GM19397 (cell line): ENCODE measurements at regions not wholly inside any gene's neighbourhood (a gene's known extent, or its start where the extent isn't known, plus 50 kb on each side); places are given as distances from the start of the nearest gene placed in this dataset.
"Not testable (repeated sequence)": the region's sequence is repeated elsewhere in the genome, so short reads cannot be mapped to it uniquely, and the experiment has no call there.

Experiments used
- ATAC-seq: cut with Tn5 transposase; IDR thresholded peaks from one replicate; pipeline ENCODE4 v1.9.1; 2021; ENCODE audit warnings: mild to moderate bottlenecking, moderate library complexity; ENCODE audit not compliant: unreplicated experiment

DNA sequence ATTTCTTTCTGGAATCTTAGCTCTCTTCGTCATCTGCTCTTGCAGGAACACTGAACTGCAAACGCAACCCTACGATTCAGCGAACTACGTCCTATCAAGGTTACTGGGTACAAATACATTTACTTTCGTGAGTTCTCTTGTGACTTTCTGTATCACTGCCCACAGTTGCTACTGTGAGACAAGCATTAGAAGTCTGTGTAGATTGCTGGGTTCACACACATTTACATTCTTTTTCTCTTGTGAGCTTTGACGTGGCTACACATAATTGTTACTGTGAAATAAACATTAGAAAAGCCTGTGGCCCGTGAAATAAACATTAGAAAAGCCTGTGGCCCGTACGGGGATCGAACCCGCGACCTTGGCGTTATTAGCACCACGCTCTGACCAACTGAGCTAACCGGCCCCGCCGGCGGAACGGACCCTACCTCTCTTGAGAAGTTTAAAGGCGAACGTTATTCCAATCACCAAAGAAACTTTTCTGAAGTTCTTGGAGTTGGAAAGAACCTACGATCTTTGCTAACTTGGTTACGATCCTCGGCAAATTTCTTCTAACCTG, 61.2 kb upstream of the ZNF322 start:
- ATAC-seq: not testable (repeated sequence)

DNA sequence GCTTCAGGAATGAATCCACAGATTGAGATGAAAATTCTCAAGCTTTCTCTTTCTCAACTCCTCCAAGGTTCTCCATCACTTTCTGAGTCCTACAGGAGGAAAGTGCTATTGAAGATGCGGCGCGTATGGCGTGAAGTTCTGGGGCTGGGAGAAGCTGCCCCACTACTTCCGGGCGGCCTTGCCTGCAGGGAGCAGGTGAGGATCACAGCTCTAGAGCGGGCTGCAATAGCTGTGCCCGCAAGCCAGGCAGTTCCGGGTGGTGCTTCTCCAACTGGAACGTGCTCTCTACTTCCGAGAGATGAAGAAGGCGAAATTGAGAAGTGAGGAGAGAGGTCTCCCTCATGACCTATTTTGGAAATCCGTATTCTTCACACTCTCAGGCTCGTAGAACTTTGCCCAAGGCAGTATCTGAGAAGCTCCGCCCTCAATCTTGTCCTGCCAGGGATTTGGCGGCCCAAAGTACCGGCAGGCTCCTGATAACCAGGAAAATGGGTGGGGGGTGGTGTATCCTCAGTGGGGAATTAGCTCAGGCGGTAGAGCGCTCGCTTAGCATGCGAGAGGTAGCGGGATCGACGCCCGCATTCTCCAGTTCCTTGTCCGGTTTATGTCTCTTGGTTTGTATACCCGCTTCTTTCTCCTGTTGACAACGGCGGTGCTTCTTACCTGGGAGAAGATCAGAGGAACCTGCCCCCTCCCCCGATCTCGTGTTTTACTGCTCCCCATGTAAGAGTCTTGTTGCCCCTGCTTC, 70.6 kb upstream of the ZNF322 start:
- not testable (repeated sequence) for ATAC-seq

DNA sequence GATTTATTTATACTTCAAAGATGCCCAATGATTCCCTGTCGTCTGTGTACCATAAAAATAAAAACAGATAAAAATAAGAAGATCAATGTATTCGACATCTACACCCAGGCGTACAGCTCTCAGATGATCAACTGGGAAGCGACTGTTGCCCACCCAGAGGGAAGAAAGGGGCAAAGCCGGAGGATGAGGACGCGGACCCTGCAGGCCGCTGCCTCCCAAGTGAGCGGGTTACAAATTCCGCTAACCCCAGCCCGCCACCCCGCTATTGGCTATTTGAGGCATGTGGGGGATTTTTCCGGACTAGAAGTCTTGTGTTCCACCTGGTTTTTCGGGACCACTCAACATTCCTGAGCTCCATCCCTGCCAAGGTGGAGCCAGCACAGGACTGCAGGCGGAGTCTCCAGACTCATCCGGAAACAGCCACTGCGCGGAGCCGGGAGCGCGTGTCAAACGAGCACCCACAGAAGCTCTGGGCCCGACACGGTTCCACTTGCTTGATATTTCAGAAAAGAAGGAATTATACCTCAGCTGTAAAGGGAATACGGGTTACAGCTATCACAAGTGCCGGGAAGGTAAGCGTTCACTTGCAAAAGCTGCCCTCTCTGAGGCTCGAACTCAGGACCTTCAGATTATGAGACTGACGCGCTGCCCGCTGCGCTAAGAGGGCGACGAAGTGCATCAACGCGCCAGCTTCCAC, 75.4 kb upstream of the ZNF322 start:
- not testable (repeated sequence) for ATAC-seq

DNA sequence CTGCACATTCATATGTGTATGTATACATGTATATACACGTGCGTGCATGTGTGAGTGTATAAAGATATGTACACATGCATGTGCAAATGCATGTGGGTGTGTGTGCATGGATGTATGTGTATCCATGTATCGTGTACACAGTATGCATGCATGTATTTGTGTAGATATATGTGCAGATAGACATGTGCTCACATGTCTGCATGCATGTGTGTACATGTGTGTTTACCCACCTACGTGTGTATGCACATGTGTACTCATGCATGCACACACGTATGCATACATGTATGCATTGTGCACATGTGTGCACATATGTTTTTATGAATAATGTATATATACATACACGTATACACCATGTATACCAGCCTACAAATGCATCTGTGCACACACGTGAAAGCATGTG, 80.3 kb upstream of the ZNF322 start:
- ATAC-seq: no peak

DNA sequence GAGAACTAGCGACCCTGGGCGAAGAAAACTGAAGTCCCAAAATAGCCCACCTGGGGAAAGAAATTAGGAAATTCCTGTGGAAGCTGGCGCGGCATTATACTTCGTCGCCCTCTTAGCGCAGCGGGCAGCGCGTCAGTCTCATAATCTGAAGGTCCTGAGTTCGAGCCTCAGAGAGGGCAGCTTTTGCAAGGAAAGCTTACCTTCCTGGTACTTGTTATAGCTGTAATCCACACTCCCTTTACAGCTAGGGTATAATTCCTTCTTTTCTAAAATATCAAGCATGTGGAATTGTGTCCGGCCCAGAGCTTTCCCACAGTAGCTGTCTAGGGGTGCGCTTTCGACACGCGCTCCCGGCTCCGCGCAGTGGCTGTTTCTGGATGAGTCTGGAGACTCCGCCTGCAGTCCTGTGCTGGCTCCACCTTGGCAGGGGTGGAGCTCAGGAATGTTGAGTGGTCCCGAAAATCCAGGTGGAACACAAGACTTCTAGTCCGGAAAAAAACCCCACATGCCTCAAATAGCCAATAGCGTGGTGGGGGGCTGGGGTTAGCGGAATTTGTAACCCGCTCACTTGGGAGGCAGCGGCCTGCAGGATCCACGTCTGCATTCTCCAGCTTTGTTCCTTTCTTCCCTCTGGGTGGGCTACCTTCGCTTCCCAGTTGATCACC, 83.7 kb upstream of the ZNF322 start:
- ATAC-seq: no peak

GRCh38 chr6:26743941-26744699, 84.6 kb upstream of the ZNF322 start:
- no peak for ATAC-seq

DNA sequence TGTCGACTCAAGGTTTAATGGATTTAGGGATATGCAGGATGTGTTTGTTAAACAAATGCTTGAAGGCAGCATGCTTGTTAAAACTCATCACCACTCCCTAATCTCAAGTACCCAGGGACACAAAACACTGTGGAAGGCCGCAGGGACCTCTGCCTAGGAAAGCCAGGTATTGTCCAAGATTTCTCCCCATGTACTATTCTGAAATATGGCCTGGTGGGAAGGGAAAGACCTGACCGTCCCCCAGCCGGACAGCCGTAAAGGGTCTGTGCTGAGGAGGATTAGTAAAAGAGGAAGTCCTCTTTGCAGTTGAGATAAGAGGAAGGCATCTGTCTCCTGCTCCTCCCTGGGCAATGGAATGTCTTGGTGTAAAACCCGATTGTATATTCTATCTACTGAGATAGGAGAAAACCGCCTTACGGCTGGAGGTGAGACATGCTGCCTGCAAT, 85.3 kb upstream of the ZNF322 start:
- not testable (repeated sequence) for ATAC-seq

DNA sequence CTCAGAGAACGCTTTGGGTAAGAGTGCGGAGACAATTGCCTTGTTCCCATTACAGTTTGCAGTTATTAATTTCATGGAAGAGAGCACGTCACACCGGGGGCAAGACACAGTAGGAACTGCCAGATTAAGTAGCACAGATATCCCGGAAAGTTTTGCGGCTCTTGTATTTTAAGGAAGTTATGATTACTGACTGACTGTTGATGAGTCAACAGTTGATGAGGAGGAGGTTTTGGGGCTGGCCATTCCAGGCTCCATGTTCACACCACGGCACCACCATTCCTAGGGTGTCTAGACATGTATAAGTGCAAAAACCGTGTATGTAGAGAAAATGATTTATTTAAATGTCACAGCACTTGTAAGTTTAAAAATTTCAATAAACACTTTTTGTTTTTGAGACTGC, 86.4 kb upstream of the ZNF322 start:
- ATAC-seq: not testable (repeated sequence)

DNA sequence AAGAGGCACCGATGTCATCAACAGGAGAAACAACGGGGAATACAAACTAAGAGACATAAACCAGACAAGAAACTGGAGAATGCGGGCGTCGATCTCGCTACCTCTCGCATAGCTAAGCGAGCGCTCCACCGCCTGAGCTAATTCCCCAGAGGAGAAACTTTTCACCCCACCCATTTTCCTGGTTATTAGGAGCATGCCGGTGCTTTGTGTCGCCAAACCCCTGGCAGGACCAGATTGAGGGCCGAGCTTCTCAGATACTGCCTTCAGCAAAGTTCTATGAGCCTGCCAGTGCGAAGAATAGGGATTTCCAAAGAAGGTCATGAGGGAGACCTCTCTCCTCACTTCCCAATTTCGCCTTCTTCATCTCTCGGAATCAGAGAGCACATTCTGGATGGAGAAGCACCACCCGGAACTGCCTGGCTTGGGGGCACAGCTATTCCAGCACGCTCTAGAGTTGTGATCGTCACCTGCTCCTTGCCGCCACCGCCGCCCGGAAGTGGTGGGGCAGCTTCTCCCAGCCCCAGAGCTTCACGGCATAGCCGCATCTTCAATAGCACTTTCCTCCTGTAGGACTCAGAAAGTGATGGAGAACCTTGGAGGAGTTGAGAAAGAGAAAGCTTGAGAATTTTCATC, 89.7 kb upstream of the ZNF322 start:
- not testable (repeated sequence) for ATAC-seq

- not testable (repeated sequence) for ATAC-seq
These were observed 90.2 kb upstream of the ZNF322 start for GRCh38 chr6:26749759-26750126.

GRCh38 chr6:26754212-26754611, 94.7 kb upstream of the ZNF322 start:
- ATAC-seq: no peak

DNA sequence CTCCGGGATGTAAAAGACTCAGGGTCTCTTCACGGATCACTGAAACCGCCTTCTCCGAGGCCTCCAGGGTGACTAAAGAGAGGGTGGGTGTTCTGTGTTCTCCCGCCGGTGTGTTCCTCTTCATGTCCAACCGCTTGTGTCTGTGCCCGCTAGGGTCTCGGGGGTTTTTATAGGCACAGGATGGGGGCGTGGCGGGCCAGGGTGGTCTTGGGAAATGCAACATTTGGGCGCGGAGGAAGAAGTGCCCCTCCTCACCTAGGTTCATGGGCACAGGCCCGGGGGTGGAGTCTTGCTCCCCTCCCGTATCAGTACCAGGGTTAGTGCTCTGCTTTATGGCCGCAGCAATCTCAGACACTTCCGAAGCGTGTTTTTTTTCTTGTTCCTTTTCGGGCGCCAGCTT, 95.3 kb upstream of the ZNF322 start:
- not testable (repeated sequence) for ATAC-seq

DNA sequence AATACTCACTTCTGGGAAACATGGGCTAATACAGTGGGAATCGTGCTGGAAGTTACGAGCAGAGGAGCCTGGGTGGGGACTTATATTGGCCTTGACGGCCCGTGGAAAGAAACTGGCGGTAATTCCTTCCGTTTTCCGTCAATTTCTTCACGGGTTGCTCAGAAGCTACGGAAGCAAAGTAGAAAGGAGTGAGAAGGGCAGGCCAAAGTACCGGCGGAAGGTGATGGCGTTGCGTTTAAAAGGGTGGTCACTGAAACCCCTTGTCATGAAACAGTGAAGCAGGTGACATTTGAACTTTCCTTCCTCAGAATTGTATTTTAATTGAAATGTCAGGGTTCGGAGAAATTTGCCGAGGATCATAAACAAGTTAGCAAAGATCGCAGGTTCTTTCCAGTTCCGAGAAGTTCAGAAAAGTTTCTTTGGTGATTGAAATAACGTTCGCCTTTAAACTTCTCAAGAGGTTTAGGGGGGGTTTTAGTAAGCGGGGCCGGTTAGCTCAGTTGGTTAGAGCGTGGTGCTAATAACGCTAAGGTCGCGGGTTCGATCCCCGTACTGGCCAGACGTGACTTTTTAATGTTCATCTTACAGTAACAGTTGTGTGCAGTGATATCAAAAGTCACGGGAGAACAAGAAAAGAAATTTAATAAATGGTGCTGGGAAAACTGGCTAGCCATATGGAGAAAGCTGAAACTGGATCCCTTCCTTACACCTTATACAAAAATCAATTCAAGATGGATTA, 96.7 kb upstream of the ZNF322 start:
- not testable (repeated sequence) for ATAC-seq

DNA sequence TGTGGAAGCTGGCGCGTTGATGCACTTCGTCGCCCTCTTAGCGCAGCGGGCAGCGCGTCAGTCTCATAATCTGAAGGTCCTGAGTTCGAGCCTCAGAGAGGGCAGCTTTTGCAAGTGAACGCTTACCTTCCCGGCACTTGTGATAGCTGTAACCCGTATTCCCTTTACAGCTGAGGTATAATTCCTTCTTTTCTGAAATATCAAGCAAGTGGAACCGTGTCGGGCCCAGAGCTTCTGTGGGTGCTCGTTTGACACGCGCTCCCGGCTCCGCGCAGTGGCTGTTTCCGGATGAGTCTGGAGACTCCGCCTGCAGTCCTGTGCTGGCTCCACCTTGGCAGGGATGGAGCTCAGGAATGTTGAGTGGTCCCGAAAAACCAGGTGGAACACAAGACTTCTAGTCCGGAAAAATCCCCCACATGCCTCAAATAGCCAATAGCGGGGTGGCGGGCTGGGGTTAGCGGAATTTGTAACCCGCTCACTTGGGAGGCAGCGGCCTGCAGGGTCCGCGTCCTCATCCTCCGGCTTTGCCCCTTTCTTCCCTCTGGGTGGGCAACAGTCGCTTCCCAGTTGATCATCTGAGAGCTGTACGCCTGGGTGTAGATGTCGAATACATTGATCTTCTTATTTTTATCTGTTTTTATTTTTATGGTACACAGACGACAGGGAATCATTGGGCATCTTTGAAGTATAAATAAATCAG, 106.8 kb upstream of the ZNF322 start:
- not testable (repeated sequence) for ATAC-seq

DNA sequence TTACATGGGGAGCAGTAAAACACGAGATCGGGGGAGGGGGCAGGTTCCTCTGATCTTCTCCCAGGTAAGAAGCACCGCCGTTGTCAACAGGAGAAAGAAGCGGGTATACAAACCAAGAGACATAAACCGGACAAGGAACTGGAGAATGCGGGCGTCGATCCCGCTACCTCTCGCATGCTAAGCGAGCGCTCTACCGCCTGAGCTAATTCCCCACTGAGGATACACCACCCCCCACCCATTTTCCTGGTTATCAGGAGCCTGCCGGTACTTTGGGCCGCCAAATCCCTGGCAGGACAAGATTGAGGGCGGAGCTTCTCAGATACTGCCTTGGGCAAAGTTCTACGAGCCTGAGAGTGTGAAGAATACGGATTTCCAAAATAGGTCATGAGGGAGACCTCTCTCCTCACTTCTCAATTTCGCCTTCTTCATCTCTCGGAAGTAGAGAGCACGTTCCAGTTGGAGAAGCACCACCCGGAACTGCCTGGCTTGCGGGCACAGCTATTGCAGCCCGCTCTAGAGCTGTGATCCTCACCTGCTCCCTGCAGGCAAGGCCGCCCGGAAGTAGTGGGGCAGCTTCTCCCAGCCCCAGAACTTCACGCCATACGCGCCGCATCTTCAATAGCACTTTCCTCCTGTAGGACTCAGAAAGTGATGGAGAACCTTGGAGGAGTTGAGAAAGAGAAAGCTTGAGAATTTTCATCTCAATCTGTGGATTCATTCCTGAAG, 111.6 kb upstream of the ZNF322 start:
- ATAC-seq: not testable (repeated sequence)

DNA sequence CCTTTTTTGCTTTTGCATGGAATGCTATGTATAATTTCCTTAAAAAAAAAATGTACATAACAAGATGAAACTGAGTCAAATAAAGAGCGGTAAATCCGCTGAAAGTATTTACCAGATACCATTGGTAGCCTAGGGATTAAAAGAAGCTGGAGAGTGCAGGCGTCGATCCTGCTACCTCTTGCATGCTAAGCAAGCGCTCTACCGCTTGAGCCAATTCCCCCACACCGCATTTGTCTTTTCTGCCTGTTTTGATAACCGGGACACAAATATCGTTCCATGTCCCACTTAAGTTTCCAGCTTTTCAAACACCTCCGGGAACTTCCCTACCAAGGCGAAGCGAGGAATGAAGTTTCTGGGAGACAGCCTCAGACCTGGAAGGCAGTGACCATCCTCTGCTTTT, 113.9 kb upstream of the ZNF322 start:
- ATAC-seq: not testable (repeated sequence)

GRCh38 chr6:26780563-26780962, 121.0 kb upstream of the ZNF322 start:
- not testable (repeated sequence) for ATAC-seq
